ENCODE measurements at regions not wholly inside any gene's neighbourhood (a gene's known extent, or its start where the extent isn't known, plus 50 kb on each side); places are given as distances from the start of the nearest gene placed in this dataset.

DNA sequence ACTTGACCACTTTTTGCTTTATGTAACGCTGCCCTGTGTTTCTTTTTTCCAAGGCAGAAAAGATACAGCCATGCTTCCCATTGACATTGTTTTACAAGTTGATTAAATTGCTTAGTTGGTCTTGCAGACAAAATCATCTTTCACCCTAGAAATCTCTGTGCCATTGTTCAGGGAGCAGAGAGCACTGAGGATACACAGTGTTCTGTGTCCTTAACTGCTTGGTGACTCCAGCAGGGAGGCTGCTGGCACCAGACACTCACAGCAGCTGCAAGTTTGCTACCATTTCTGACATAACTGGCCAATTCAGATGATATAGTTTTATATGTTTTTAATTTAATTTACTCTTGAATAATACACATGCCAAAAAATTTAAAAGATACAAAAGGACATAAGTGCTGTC lies 118.7 kb downstream of the RGS2 start:
- TF ChIP-seq ZNF274 (IDR thresholded peaks at IDR 0.05; ENCODE audit: low read depth, low read length) (no peak), YY1 (IDR thresholded peaks at IDR 0.05; ENCODE audit: insufficient read depth, insufficient read length) (no peak)
